NCI-H1930 (cell line): ENCODE measurements at regions not wholly inside any gene's neighbourhood (a gene's known extent, or its start where the extent isn't known, plus 50 kb on each side); places are given as distances from the start of the nearest gene placed in this dataset.

Experiments used
- DNase-seq, 2 experiments: peaks; one replicate each; lab custom pipeline; 2025; lab: John Stamatoyannopoulos, UW

DNA sequence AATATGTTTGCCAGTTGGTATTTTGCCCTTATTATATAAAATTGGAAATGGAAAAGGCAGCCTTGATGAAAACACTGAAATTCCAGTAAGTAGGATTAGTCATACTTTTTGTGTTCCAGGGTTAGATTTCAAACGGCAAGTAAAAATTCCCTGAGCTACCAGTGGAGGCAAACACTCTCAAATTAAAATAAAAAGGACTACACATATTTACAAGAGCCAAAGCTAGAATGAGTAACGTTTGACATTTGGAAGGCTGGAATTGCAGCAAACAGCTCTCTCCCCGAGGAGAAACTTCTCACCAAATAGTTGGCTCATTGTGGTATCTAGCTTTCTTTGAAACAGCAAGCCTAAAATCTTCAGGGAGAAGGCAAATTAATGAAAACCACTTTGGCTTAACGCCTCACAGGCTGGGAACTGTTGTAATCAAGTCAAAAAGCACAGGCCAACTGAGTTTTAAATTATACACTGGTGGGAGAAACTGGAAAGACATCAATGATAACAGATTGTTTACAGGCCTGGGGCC is 288.4 kb downstream of the SNX13 start:
- DNase-seq, result no peak

DNA sequence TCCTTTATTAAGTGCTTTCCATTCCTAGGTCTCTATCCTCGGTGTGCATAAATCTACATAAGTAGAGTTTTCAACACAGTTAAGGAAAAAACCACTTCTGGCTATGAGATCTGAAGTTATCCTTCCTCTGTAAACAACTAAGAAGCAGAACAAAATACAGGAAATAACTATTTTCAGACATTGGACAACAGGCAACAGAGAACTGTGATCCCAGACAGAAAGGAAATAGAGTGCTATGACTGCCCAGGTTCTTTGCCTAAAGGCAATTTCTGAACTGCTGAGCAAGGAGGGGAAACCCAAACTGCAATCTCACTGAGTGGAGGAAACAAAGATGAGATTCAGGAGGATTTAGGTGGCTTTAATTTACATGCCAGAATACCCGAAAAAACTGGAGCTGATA is 285.4 kb downstream of the SNX13 start:
- no peak for DNase-seq

DNA sequence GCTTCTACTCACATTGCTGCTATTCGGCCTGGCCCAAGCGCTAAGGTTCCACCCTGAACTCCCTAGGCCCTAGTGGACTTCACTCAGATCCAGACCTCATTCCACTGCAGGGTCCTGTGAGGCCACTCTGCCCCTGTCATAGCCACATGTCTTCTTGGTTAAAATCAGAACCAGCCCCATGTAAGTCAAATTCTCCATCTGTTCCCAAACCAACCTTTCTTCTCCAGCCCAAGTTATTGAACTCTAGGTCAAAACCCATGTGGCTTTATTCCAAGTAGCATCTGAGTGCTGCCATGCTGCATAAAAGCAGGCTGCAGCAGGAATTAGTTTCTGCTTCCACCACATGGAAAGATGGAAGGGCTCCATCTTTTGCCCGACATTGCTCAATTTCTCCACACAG is 281.2 kb downstream of the SNX13 start:
- DNase-seq, result no peak

DNA sequence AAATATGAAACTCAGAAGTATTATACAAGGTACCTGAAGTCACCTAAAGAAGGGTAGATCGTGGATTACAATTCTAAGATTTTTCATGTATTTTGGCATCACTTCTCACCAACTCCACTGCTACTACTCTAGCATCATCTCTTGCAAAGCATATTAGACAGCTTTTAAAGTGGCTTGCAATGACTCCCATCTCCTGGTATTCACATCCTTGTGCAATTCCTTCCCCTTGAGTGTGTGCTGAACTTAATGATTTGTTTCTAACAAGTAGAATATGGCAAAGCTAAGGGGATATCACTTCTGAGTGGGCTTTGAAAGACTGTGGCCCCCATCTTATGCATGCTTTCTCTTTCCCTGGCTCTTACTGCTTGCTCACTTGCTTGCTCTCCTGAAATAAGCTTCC is 280.2 kb downstream of the SNX13 start:
- no peak for DNase-seq

DNA sequence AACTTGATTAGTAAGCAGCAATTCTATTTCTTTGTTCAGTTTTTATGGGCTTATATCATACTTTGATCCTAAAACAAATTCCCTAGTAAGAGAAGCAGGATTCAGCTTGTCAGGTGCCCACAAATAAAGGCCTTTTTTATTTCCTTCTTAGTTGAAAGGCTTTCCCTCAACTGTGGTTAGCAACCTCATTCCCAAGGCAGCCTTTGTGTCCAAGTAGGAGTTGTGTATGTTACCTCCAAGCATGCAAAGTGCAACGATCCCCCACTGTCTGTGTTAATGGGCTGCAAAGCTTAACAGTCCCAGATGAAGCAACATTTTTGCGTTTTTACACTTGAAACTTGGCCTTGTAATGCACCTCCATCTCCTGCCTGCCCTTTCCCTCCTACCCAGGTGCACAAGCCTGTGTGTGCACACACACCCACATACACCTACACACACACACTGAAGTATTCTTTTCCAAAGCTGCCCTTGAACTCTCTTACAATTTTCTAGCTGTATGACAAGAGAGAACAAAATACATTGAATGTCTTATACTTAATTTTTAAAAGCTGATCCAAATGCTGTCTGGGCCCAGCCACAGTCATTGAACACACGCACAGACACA is 278.2 kb downstream of the SNX13 start:
- no peak for DNase-seq

DNA sequence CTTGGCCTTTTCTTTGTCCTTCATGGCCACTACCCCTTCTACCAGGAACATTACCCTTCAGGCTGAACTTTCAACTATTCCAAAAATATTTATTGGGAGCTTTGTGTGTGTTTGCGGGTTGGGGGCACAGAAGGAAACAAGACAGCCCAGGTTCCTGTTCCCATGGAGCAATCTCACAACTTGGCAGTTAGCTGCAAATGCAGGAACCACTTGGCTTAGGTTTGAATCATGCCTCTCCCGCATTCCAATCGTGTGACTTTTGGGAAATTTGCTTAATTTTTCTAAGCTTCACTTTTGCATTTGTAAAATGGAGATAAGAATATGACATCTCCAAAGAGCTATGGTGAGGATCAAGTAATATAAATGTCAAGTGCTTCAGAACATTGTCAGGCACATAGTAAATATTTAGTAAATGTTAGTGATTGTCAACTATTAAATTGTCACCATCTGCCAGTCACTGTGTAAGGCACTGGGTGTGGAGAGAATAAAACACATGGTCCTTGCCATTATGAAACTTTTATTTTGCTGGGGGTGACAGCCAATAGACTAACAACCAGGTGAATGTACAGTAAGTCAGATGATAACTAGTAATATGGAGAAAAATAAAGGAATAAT is 277.1 kb downstream of the SNX13 start:
- no peak for DNase-seq

DNA sequence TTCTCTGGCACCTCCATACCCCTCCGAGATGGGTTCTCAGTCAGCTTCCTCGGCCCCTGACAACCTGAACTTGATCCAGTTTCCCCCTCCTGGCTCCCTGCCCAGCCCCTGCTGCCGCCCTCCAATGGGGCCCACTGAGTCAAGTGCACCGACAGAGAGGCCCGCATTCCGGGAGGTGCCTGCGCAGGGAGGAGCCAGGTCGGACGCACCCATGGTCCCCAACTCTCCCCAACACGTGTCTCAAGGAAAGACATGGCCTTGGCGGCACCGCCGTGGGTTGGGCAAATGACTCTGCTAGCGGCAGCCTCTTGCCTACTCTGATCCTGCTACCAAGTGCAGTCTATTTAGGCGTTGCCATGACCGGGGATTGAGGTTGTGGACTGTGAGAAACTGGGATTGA is 275.3 kb downstream of the SNX13 start:
- no peak for DNase-seq

DNA sequence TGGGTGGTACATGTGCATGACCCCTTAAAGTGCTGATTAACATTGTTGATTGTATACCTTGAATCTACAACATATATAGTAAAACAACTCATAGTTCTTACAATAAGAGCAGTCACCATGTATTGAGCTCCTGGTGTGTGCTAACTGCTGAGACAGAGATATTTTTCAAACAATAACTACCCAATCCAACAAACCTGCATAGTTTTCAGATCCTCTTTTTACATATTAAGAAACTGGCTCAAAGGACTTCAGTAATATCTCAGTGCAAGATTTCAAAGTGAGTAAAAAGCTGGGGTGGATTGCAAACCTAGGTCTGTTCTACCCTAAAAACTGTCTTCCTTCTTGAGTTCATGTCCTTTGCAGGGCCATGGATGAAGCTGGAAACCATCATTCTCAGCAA is 272.2 kb downstream of the SNX13 start:
- no peak for DNase-seq

DNA sequence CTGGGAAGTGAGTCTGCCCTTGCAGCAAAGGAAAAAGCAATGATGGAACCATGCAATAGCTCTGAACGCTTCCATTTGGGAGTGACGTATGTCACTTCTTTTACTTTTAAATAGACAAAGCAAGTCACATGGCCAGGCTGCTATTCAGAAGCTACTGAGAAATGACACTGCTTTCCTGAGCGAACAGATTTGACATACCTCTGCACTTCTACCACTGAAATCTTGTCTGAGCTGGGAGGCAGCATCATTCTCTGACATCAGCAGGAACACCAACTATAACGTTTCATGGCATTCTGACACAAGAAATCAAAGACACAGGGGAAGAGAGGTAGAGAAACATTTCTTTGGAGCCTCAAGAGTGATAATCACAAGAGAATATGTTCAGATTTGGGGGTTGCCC is 271.1 kb downstream of the SNX13 start:
- no peak for DNase-seq

DNA sequence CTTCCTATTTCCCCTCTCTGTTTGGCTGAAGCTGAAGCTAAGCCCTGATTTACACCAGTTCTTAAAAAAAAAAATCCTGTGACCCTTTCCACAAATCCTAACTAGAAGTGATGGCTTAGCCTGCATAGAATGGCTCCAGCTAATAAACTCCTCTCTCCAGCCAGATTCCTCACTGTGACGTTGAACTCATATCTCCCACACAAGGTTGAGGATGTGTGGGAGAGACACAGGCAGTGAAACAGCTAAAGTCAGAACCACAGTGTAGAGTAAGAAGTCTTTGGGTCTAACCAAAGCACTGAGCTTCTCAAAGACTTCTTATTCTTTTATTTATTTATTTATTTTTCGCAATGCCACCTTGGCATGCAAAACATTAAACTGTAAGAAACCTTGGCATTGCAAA is 268.3 kb downstream of the SNX13 start:
- DNase-seq, result no peak

DNA sequence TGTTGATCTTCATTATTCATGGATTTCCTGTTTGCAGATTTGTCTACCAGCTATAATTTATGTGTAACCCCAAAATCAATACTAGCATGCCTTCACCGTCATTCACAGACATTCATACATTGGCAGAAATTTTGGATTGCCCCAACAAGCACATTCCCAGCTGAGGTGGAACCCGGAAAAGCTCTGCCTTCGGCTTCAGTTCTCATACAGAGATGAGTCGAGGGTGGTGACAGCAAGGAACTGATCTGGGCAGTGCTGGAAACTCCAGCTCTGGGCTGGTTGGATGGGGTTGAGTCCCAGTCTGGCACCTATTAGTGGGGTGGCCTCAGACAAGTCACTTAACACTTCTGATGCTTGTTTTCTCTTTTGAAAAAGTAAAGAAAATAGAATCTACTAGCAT is 267.5 kb downstream of the SNX13 start:
- no peak for DNase-seq

DNA sequence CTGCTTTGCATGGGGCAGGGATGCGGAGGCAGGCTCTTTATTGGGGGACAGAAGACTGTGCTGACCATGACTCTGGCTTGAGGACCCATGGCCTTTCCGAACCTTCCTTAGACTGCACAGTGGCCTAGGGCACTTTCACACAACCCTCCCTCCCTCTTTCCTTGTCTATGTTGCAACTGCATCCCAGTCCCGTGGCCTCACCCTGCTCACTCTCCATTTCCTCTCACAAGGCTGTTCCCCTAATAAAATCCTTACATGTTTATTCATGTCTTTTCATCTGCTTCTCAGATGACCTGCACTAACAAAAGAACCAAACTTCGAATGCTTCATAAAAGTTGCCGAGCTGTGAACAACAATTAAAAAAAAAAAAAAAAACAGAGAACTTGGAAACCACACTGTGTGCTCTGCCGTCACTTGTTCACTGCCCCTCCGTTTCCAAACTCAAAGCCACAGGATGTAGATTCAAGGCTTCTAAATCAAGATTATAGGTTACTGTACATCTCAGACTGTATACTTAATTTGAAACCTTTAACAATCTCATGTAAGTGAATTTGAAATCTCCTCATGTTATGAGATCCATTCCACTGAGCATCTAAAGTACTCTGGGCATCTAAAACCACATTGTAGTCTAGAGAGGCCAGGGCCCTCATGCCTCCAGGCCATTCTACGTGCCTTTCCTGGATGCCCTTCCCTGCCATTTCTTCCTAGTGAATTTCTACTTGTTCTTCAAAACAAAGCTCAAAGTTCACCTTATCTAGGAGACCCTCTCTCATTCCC is 265.9 kb downstream of the SNX13 start:
- DNase-seq, result no peak

DNA sequence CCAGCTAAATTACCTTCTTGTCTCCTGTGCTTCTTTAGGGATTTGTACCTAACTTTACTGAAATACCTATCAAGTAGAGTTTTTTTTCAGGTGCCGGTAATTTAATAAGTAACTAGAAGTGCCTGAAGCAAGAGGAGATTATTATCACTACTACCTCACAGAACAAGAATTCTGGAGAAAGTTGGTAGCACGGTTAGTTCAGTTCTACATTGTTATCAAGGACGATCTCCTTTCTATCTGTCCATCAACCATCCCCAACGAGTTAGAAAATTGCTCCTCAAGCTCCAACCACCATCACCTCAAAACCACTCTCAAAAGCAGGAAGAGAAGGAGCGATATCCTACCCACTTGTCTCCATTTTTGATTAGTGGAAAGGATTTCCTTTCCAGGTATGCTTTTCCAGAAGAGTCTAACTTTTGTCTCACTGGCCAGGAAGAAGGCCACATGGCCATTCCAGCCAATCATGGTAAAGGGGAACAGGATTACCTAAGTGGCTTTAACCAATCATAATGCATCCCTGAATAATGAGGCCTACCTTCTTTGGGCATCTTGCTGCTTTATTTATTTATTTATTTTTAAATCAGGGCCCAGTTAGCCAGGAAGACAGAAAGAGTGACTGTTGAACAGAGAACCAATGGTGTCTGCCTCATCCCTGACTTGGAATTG is 265.2 kb downstream of the SNX13 start:
- no peak for DNase-seq

DNA sequence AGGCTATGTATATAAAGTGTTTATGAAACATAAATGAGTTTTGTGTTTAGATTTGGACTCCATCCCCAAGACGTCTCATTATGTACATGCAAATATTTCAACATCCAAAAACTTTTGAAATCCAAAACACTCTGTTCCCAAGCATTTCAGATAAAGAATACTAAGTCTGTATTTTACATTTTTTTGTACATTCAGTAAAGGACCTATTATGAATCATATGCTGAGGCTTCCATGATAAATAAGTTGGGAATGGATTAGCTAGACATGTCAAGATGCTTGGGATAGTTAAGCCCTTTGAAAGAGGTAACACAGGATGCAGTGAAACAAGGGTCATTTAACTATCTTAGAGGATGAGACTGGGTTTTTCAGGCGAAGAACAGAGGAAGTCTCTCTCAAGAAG is 262.9 kb downstream of the SNX13 start:
- DNase-seq, result no peak

DNA sequence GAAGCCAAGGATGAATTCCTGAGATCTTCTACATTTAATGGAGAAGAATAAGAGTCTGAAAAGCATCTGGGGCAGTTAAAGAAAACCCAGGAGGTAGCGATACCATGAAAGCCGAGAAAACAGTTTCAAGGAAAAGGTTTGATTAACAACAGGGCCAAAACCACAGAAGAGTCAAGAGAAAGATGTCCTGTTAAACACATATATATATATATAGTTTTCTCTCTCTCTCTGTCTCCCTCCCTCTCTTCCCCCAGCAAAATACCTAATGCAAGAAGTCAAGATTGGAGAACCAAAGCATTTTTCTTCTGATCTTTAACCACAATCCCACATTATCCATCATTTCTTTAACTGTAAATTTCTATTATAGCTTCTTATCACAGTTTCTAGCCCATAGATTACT is 261.4 kb downstream of the SNX13 start:
- no peak for DNase-seq

DNA sequence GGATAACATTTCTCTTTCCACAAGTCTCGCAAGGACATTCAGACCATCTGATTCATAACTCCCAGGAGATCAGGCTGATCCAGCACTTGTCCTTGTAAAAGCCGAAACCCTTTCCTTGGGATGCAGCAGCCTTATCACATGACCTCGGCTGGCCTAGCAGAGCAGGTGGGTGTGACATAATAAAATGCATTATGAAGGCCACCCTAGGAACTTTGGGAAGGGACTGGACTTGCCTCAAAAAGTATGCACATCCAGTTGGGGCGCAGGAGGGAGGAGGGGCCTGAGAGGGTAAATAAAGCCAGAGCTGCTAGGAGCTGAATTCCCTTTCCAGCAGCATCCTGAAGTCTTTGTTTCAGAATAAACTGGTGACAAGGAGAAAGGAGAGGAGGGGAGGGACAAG is 260.8 kb downstream of the SNX13 start:
- DNase-seq, result no peak

DNA sequence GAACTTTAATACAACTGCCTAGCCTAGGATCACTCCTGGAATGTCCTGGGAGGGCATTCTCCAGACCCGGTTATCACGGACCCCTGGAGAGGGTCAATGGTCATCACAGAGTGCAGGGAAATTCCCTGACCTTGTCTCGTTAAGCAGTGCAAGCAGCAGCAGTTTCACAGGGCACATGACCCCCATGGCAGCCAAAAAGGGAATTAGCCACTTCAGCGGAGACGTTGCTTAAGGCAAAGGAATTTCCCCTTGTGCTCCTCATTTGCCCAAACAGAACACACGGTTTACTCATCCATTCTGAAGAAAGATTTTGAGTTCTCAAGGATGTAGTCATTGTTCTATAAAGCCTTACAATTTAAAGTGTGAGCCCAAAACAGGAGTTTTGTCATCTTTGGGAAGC is 260.3 kb downstream of the SNX13 start:
- no peak for DNase-seq

DNA sequence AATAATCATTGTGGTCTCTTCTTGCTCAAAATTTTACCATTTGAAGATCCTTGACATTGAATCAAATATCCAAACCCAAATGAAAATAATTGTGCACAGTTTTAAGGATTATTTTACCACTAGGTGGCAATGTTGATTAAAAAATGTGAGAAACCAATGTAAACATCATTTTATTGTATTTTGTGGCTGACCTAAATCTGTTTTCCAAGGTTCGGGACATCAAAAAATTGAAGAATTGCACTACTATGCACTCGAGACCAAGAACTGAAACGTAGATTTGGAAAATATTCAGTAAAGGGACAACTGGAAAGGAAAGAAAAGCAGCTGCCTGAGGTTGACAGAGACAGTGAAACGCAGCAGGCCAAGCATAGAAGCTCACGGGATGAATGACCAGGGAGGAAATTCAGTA is 259.3 kb downstream of the SNX13 start:
- DNase-seq, result no peak

DNA sequence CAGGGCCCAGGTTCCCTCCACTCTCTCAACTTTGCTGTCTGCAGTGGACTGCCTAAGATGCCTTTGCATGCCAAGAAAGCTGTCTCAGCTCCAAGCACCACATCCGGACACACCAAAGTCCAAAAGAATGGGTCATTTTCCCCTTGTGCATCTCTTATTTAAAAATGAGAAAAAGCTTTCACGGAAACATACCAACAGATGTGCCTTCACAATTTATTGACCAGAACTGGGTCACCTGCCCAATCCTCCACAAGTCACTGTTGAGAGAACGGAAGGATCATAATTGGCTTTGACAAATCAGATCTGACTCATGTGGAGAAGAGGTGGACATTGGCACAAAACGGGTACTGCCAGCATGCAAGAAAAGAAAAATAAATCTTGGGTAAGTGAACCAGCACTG is 258.3 kb downstream of the SNX13 start:
- DNase-seq, result no peak

DNA sequence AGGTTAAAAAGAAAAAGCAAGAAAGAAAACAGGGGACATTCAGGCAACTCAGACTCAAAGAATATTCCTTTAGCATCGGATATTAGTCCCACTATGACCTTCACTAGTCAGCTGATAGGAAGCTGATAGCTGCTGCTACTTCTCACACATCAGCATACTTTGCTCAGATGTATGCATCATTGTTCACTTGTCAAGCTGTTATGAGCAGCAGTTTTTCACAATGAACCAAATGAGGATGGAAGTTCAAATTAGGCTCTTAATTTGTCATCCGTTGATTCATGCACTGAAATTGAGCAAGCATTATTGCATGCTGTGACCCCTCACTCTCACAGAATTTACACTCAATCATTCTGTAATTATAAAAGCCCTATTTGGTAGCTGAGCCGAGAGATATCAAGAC is 257.7 kb downstream of the SNX13 start:
- DNase-seq, result no peak

DNA sequence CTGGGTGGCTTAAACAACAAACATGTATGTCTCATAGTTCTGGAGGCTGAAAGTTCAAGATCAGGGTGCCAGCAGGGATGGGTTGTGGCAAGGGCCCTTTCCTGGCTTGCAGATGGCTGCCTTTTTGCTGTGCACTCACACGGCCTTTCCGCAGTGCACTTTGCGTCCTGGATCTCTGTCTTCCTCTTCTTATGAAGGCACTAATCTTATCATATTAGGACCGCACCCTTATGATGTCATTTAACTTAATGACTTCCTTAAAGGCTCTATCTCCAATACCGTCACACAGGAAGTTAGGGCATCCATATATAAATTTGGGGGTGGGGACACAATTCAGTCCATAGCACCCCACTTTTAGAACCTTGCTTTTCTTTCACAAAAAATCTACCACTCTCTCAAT is 255.2 kb downstream of the SNX13 start:
- DNase-seq, result no peak

DNA sequence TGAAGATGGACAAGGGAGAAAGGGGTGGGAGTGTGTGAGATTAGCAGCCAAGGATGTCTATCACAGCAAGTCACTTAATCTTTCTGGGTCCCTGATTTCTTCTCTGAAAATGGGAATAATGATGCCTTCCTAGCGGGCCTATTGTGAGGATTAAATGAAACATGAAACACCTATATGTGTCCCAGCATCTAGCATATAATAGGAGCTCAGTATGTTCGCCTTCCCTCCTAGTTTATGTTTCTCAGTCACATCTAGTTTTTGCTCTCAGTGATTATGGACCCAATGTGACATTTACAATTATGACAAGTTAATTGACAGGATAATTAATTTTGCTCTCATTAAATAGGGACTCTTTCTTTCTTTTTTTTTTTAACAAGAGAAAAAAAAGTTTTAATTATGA is 252.9 kb downstream of the SNX13 start:
- DNase-seq, result no peak

DNA sequence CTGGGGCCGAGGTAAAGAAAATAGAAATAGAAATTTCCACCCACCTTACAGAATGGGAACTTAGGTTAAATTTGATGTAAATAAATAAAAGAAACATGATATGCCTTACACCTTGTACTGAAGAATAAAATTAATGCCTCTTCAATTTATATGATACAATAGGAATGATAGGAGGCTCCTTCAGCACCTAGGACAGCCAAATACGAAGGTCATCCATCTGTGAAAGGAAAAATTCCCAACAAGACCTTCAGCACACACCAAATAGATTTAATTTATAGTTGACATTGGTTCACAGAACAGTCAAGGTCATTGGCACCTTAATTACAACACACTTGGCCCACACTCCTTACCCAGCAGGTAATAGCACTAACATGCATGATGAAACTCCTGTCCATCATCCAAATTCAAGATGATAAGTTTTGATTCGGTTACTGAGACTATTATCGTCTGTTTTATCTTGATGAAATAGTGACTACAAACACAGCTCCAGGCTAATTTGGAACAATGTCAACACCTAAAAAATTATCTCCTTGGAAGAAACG is 250.9 kb downstream of the SNX13 start:
- no peak for DNase-seq
